GM11168 (cell line): ENCODE measurements at regions not wholly inside any gene's neighbourhood (a gene's known extent, or its start where the extent isn't known, plus 50 kb on each side); places are given as distances from the start of the nearest gene placed in this dataset.

Experiments
- in situ Hi-C: fragments of 300-500 bp; cut with MboI; formaldehyde crosslinking; loops from one replicate; pipeline ENCODE4 v1.12.0; 2022; ENCODE audit warnings: low sequenced_read_pairs; ENCODE audit not compliant: unreplicated experiment

- in situ Hi-C loops: no loop called here
Measured at GRCh38 chr2:18395555-18395954, 164.9 kb downstream of the RDH14 start.

GRCh38 chr2:18387441-18388206, 172.8 kb downstream of the RDH14 start:
- in situ Hi-C loops: no loop called here

GRCh38 chr2:18384242-18384641, 176.2 kb downstream of the RDH14 start:
- in situ Hi-C loops: no loop called here

- in situ Hi-C loops: no loop called here
Measured at GRCh38 chr2:18381386-18381785, 179.1 kb downstream of the RDH14 start.

- in situ Hi-C loops: no loop called here
Measured at GRCh38 chr2:18380321-18380720, 180.1 kb downstream of the RDH14 start.

GRCh38 chr2:18379870-18380269, 180.6 kb downstream of the RDH14 start:
- in situ Hi-C loops: loop anchor here (10.0 kb wide), 1 partner anchor 525 kb away; no protein-coding TSS in a partner anchor

- in situ Hi-C loops: loop anchor here (10.0 kb wide), 1 partner anchor 523 kb away; no protein-coding TSS in a partner anchor
Measured at GRCh38 chr2:18378020-18378653, 182.3 kb downstream of the RDH14 start.

GRCh38 chr2:18376936-18377335, 183.5 kb downstream of the RDH14 start:
- in situ Hi-C loops: loop anchor here (10.0 kb wide), 1 partner anchor 522 kb away; no protein-coding TSS in a partner anchor

GRCh38 chr2:18373664-18374063, 186.8 kb downstream of the RDH14 start:
- in situ Hi-C loops: loop anchor here (10.0 kb wide), 1 partner anchor 519 kb away; no protein-coding TSS in a partner anchor

- in situ Hi-C loops: loop anchor here (10.0 kb wide), 1 partner anchor 518 kb away; no protein-coding TSS in a partner anchor
Measured at GRCh38 chr2:18373081-18373480, 187.4 kb downstream of the RDH14 start.

- in situ Hi-C loops: loop anchor here (10.0 kb wide), 1 partner anchor 518 kb away; no protein-coding TSS in a partner anchor
Measured at GRCh38 chr2:18372641-18373040, 187.8 kb downstream of the RDH14 start.

- in situ Hi-C loops: loop anchor here (10.0 kb wide), 1 partner anchor 515 kb away; no protein-coding TSS in a partner anchor
Measured at GRCh38 chr2:18369760-18370159, 190.7 kb downstream of the RDH14 start.

- in situ Hi-C loops: no loop called here
Measured at GRCh38 chr2:18368008-18368407, 192.4 kb downstream of the RDH14 start.

GRCh38 chr2:18365342-18365741, 195.1 kb downstream of the RDH14 start:
- in situ Hi-C loops: no loop called here

GRCh38 chr2:18363348-18363747, 197.1 kb downstream of the RDH14 start:
- in situ Hi-C loops: no loop called here

GRCh38 chr2:18362696-18363095, 197.8 kb downstream of the RDH14 start:
- in situ Hi-C loops: no loop called here

GRCh38 chr2:18357537-18357936, 202.9 kb downstream of the RDH14 start:
- in situ Hi-C loops: no loop called here

- in situ Hi-C loops: no loop called here
Measured at GRCh38 chr2:18356676-18357075, 203.8 kb downstream of the RDH14 start.

- in situ Hi-C loops: no loop called here
Measured at GRCh38 chr2:18349421-18349820, 211.0 kb downstream of the RDH14 start.

- in situ Hi-C loops: no loop called here
Measured at GRCh38 chr2:18346874-18347273, 213.6 kb downstream of the RDH14 start.

GRCh38 chr2:18346344-18346743, 214.1 kb downstream of the RDH14 start:
- in situ Hi-C loops: no loop called here
